GM18520 (cell line): ENCODE measurements at regions not wholly inside any gene's neighbourhood (a gene's known extent, or its start where the extent isn't known, plus 50 kb on each side); places are given as distances from the start of the nearest gene placed in this dataset.

Source experiments
- ATAC-seq: cut with Tn5 transposase; IDR thresholded peaks from one replicate; pipeline ENCODE4 v1.9.1; 2021; ENCODE audit not compliant: unreplicated experiment

DNA sequence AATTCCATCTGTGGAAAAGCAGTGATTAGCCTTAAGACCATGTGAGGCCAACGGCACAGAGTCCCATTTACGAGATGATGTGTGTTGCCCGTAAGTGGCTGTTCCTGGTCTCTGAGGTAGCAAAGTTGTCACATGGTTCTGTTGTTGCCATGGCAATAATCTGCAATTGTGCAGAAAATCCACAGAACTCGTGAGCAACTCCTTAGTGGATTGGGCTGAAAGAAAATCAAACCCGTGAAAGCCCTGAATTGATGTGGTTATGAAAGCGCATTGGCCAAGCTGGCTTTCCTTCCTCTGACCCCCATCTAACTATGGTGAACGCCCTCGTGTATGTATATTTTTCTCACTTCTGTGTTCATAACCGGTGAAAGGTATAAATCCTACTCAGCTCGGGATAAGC lies 614.7 kb downstream of the EBF1 start:
- no peak for ATAC-seq

DNA sequence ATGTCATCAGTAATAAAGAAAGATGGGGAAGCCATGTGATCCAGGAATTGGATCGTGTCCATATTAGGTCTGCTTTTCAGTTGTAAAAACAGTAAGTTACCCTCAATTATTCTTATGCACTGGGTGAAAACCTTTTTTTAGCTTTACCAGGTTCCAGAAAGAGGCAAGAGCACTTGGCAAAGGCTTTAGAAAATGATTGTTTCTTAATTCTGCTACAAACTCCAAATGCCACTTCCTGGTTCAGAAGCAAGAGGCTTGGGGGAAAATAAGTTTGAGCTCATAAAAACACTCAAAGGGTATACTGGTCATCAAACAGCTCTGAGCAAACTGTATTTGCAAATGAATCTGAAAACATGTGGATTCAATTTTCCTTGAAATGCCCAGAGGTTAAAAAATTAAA lies 615.6 kb downstream of the EBF1 start:
- no peak for ATAC-seq

DNA sequence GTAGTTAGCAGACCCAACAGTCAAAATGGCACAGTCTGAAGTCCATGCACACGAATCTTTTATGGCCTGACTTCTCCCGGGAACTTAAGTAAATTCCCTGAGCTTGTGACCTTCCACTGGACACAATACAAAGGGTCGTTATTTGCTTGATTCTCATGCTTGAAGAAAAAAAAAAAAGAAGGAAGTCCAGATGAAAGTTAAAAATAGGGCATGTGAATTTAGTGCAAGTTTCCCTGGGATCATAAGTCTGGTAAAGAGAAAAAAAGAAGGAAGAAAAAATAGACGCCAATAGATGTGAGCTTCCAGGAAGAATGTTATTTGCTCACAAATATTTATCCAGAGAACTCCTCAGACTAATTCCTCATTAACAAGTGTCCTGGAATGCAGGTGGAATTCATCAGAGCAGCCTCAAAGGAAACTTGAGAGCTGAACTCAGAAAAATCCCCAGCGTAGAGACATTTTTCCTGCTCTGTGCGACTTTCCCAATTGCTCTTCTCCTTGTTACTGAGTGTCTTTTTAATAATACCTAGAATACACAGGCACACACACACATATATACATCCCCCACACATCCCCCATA lies 616.3 kb downstream of the EBF1 start:
- ATAC-seq: no peak

DNA sequence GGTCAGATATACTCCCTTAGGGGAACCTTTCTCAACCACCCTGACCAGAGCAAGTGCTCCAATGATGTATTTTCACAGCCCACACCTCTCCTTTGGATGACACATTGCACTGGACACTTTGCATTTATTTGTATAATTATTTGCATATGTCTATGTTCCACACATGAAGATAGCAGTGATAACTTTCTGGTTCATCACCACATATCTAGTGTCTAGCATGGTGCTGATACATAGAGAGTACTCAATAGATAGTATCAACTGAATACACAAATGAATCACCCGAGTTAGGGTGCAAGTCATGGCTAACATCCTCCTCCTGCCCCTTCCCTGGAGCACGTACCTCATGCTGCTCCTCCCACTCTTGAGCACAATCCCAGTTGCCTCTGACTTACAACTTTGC lies 617.6 kb downstream of the EBF1 start:
- no peak for ATAC-seq

DNA sequence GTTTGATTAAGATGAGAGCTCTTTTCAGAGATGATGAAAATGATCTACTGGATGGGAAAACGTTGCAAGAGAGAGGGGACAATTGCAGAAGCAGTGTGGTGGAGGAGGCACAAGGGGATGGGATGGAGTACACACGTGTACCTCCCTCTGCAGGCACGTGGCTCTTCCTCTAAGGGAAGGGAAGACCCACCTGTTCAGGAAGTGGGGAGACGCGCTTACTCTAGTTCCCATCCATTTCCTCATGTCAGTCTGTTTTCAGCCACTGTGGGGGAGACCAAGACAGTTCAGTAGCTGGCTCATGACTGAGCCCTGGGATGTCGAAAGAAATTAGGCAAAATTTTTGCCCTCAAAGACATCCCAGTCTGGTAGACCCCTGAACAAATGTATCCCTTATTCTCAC lies 619.2 kb upstream of the CLINT1 start:
- ATAC-seq: no peak

DNA sequence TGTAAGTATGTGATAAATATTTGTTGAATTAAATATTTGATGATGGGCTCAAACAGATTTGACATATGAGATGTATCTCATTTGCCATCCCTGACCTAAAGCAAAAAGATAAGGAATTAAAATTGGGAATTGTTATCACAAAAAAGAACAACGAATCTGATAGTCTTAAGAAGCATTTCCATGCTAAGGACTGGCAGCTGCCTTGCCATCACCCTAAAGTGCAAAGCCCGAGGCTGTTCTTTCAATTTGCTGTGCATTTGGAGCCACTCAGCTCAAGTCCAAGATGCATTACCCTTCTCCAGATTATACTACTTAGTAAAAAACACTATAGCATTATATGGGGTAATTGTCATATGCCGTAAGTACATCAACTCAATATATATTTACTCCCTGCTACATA lies 618.3 kb upstream of the CLINT1 start:
- no peak for ATAC-seq

DNA sequence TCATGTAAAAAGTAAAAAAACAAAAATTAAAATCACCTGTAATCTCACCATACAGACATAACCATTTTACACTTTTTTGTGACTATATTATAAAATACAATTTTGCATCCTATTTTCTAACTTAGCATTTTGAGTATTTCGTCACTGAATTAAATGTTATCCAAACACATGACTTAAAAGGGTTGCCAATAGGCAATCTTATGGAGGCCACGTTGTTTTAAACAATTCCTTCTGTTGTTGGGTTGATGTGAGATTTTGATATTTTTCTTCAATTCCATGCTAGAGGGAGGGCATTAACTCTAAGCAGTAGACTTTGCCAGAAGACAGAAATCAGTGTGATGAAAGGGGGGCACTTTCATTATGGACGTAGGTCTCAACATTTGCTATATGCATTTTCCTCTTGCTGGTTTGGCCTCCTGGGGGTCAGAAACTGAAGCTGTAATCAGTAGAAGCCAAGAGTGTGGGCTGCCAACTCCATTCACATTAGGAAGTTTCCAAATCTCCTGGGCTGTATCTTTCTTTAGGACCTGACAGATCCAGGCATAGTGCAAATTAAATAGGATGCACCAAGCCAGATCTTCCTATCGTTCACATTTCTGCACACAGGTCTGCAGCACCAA lies 614.2 kb upstream of the CLINT1 start:
- no peak for ATAC-seq

DNA sequence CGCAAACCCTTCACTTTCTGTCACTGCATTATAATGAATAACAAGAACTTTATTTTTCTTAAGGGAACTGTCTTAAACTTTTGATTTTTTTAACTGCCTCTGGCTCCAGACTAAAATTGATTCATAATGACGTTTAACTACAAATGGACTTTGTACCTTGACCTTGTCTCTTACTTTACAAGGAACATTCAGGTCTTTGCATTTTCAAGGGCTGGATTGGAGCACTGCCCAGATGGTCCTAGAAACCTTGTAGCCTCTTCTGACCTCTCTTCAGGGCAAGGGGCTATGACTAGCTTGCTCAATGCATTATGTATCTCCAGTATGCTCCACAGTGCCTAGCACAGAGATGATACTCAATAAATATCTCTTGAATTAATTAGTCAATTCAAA lies 612.6 kb upstream of the CLINT1 start:
- ATAC-seq: no peak

DNA sequence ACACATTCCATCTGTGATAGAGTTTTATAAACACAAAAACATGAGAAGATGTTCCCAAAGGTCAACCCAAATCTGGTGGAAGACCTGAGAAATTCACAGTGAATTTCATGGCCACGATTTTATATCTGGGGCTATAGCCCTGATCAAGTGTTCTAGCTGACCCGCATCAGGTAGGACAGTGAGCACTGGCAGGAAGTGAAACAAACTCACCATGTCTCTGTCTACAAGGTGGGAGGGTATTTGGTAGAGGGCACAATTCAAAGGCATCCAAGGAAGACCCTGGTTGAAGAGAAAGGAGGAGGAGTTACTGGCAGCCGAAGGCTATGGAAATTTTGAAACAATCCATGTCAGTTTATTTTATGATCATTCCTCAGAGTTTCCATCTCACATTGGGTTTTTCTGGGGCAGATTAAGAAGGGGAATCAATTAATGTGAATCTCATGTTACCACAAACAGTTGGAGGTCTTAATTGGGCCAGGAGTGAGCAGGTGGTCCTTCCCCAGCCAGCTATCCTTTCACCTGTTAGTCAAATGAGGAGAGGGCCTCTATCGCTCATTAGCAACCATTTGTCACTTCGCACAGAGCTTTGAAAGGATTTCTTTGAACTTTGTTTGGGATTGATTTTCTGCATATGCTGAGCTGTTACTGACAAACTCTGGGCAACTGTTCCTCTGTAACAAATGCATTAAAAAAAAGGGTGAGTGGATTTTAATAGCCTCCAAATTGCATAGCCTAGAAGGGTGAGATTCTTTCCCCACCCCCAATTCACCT lies 612.0 kb upstream of the CLINT1 start:
- no peak for ATAC-seq

DNA sequence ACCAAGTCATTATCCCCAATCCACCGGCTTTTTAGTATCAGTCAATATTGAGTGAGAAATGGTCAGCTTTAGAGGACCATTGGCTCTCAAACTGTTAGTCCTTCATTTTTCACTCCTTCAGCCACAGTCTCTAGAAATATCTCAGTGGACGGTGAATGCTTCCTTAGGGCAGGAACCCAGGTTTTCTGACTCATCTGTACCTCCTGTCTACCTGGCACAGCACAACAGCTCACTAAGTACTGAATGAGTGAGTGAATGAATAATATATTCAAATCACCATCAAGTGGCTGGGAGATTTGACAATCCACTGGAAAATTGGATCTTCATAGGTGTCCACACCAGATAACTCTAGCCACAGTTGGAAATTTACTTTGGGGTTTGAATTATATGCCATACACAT lies 609.5 kb upstream of the CLINT1 start:
- no peak for ATAC-seq

DNA sequence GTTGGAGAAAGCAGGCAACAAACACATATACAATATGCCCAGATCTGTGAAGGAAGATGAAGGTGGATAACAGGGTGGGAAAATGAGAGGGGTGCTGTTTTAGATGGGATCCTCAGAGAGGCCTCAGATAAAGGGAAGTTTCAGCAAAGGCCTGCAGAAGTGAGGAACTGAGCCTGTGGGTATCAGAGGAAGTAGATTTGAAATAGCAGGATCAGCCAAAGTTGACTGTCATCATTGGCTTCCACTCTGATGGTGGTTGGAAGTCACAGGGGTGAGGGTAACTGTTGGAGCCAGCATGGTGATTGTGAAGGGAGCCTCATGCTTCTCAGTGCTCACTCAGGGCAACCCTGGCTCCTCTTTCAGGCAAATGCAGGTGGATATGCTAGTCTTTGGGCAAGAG lies 607.2 kb upstream of the CLINT1 start:
- no peak for ATAC-seq

DNA sequence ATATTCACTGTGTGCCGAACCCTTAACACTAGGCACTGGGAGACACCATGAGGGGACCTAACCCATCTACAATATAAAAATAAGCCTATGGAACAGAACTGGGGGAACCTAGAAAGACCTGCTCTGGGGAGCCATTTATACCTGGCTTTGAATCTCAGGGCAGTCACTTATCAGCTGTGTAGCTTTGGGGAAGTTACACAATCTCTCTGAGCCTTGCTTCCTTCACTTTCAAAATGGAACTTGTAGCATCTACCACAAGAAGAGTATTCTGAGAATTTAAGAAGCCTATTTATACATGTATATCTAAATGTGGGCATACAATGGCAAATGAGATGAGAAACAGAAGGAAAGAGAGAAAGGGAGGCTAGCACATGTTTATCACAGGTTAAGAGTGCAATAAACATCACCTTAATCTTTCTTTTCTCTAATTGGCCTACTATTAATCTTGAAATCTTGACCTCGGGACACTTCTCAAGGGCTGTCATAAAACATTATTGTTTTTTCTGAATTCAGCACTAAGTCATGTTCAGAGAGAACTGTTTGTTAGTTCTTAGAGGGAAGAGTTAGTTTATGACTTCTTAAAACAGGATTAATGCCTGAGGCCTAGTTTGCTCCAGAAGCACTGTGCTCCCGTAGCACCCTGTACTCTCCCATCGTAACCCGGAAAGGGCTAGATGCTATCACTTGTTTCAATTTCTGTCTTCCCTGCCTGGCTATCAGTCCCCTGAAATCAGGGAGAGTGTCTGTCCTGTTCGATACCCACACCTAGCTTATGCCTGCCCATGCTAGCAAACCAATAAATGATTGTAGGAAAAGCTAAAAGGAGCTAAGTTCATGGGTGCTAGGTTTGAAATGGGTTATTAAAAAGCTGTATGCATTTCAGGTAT lies 606.4 kb upstream of the CLINT1 start:
- ATAC-seq: no peak

DNA sequence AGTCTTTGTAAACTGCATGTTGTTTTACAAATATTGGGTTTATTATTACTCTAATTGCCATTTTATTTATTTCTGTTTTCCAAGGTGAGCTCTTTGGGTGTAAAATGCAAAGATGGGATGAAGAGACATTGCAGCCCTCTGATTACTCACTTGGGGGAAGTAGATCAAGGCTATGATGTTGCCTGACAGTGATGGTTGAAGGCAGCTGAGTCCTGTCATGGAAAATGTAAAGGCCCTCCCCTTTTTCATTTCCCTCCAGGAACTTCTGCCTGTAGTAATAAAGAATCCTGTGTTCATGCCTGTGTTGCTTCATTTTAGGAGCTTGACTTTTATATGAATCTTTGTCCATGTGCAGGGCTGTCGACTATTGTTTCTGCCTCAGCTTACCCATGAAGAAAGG lies 605.4 kb upstream of the CLINT1 start:
- no peak for ATAC-seq

DNA sequence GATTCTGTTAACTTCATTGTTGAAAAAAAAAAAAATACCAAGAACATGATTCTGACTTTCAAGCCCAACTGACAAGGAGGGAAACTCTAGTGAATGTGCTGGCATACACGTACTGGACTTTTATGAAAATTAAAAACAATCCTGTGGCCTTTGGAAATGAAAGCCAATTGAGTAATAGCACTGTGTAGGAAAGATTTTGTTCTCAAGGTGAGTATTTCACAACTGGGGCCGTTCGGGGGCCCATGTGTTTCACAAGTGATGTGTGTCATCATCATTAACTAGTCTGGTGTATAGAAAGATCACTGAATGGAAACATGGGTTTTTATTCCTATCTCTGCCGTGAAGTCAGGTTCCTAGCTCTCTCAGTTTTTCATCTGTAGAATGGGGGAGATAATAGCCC lies 605.0 kb upstream of the CLINT1 start:
- no peak for ATAC-seq

DNA sequence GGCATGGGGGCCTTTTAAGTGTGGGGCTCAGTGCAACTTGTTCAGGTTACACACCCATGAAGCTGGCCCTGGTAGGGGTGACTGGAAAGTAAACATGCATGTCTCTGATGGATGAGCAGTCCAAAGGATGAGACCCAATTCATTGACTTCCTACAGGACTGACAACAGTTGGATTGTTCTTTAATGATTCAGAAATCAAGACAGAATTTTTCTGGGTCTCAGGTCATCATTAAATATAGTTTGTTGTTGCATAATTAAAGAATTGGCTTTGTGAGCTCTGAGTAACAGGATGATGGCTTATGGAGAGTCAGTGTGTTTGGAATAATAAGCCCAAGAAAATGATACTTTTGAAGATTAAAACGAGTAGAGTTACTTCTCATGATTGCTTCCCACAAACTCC lies 604.2 kb upstream of the CLINT1 start:
- ATAC-seq: no peak

DNA sequence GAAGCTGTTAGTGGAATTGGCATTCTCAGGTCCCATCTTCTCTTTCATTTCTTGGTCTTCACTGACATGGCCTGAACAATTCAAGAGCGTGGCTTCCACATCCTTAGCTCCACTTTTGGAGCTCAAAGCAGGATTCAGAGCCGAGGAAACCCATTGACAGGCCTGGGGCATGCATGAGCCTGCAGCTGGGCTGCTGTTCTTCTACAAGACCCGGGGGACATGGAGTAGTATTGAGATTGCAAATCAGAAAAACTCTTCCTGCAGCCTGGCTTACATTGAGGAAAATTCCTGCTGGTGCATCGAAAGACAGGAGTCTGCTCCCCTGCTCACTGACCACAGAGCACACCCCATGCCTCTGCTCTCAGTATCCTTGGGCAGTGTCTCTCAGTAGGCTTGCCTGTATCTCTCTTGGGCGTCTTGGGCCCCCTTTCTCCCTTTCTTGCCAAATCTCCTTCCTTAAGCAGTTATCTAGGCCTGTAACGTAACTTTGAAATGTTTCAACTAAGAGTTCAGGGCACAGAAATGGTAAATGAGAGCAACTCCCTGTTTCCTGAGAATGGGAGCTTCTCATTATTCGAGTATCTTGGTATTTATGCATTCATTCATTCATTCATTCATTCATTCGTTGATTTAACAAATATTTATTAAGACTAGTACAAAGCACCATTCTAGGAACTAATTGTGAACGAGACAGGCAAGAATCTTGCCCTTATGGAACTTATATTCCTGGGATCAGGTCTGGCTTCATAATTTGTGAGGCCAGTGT lies 603.6 kb upstream of the CLINT1 start:
- no peak for ATAC-seq

DNA sequence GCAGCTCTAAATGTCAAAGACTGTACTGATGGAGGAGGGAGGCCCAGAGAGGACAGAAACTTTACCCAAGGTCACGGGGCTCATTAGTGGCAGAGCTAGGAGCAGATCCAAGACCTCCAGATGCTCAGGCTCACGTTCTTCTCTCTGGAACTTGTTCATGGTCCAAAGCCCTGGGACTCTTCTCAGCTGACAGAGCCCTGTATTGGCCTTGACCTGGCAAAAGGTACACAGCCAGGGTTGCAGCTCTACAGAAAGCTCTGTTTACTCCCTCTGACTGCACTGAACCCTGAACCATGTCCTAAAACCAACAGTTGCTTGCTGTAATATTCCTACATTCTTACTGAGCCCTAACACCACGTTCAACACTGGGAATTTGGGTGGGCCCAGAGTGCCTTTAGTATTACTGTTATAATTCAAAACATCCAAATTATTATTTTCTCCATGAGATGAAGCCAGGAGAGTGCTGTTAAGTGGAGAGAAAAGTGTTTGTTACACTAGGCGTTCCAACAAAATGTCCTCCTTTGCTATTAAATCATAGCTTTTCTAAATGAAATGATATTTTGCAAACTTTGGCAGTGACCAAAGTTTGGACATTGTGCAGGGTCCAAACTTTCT lies 602.4 kb upstream of the CLINT1 start:
- no peak for ATAC-seq

DNA sequence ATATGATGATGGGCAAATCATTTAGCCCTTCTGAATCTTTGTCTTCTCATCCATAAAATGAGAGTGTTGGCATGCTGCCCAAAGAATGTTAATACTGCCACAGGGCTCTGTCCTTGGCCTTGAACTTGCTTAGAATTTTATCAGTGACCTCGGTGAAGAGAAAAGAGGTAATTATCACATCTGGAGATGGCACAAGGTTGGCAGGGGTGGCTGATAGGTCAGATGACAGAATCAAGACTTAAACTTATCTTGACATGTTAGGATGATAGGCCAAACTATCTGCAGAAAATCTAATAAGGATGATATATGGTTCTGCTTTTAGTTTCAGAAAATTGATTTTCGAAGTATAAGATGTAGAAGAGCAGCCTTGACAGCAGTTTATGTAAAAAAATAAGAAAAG lies 599.1 kb upstream of the CLINT1 start:
- no peak for ATAC-seq

DNA sequence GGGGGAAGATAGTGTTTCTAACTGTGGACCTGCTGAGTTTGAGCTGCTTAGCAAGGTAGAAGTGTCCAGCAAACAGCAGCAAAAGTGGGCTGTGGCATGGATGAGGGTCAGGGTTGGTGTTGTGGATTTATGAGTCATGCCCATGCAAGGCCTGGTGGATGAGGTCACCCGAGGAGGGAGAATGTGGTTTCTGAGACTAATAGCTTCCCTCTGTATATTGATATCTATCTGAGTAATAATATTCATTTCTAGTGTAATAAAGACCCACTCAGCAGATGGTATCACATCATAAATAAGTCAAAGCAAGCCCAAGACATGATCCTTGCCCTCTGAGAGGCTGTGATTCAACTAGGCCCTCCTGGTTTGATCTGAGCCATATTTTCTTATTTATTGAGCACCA lies 597.8 kb upstream of the CLINT1 start:
- ATAC-seq: peak; percentile 72

DNA sequence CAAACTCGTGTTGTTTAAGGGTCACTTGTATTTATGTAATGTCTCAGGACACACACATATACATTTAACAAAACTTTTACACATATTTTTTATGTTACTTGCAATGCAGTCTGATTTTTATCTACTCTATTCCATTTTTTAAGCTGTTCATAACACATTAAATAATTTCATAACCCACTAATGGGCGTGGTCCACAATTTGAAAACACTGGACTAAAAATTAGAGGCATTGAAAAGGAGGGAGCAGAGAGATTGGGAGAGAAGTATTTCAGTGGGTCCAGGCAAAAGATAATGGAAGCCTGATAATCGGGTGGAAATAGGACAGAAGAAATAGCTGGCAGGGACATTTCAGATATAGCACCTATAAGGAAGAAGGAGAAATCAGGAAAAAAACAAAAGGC lies 597.3 kb upstream of the CLINT1 start:
- ATAC-seq: no peak
